Testis (tissue), 2 donors: ENCODE measurements at regions not wholly inside any gene's neighbourhood (a gene's known extent, or its start where the extent isn't known, plus 50 kb on each side); places are given as distances from the start of the nearest gene placed in this dataset.

Source experiments
- DNase-seq: peaks from one replicate; pipeline ENCODE4 v3.0.0-alpha.2; 2019
- H3K27ac ChIP-seq, 2 donors: fragments of 200-600 bp; sonication (generic); one replicate each; pipeline ENCODE4 v1.5.1; 2019
- H3K27me3 ChIP-seq: fragments of 200-600 bp; sonication (generic); one replicate; pipeline ENCODE4 v1.5.1; 2019
- H3K36me3 ChIP-seq: fragments of 200-600 bp; sonication (generic); one replicate; pipeline ENCODE4 v1.5.1; 2017; ENCODE audit warnings: low read depth; ENCODE audit errors: missing control alignments
- H3K4me1 ChIP-seq: fragments of 200-600 bp; sonication (generic); one replicate; pipeline ENCODE4 v1.5.1; 2019
- H3K4me3 ChIP-seq, 2 donors: fragments of 200-600 bp; sonication (generic); one replicate each; pipeline ENCODE4 v1.5.1; 2017 to 2019
- H3K9me3 ChIP-seq: fragments of 200-600 bp; sonication (generic); one replicate; pipeline ENCODE4 v1.5.1; 2017
- CTCF ChIP-seq, 3 experiments: fragments of 450-650 bp in 2 of 3; fragments of 200-600 bp in 1 of 3; sonication (generic) in 1 of 3; IDR thresholded peaks; one replicate each; pipeline ENCODE4 v1.5.1; 2016 to 2019; ENCODE audit warnings: antibody characterized with exemption in 3 of 3, mild to moderate bottlenecking in 2 of 3, moderate library complexity in 1 of 3
- POLR2A ChIP-seq: fragments of 450-650 bp; IDR thresholded peaks from one replicate; pipeline ENCODE4 v1.6.1; 2017; ENCODE audit warnings: antibody characterized with exemption, mild to moderate bottlenecking, moderate library complexity
- WGBS, 2 donors: methylation state at CpG; one replicate each; pipeline ENCODE4 v1.1.5; 2018; 5-methylcytosine and 5-hydroxymethylcytosine counted together
- intact Hi-C: fragments of 100-400 bp; cut with DNase I; formaldehyde crosslinking; loops from one replicate; pipeline ENCODE4 v1.15.1; 2023; ENCODE audit warnings: low total_unique reads

GRCh38 chr9:130768265-130768664 lies 66.8 kb upstream of the ABL1 start:
- no peaks in the 10 kb centered on the region for H3K27me3 ChIP-seq
- TF ChIP-seq CTCF (IDR thresholded peaks at IDR 0.05) (no peak), POLR2A (no peak)
- H3K4me1 ChIP-seq = peaks cover 6% of the 10 kb centered on the region
- no peak overlapping the region for H3K4me3 ChIP-seq
- WGBS, 2 donors = 70 to 76% methylated on average over 6 of the region's 6 CpGs
- no peak overlapping the region for H3K27ac ChIP-seq
- no peak for DNase-seq
- no peaks in the 10 kb centered on the region for H3K9me3 ChIP-seq
- H3K36me3 ChIP-seq = no peaks in the 10 kb centered on the region
- intact Hi-C loops = no loop called here

GRCh38 chr9:130768891-130769403 lies 66.1 kb upstream of the ABL1 start:
- Histone ChIP-seq H3K27ac (no peak overlapping the region), H3K4me3 (no peak overlapping the region), H3K36me3 (no peaks in the 10 kb centered on the region), H3K9me3 (no peaks in the 10 kb centered on the region), H3K27me3 (no peaks in the 10 kb centered on the region), H3K4me1 (peaks cover 2% of the 10 kb centered on the region)
- WGBS, 2 donors = 91% methylated on average over 6 of the region's 6 CpGs
- no peak for DNase-seq
- TF ChIP-seq CTCF (IDR thresholded peaks at IDR 0.05) = no peak
- TF ChIP-seq POLR2A = no peak
- intact Hi-C loops = no loop called here

GRCh38 chr9:130770093-130770492 lies 65.0 kb upstream of the ABL1 start:
- no peaks in the 10 kb centered on the region for H3K36me3 ChIP-seq
- no peak for TF ChIP-seq POLR2A
- TF ChIP-seq CTCF (IDR thresholded peaks at IDR 0.05) = no peak
- no peaks in the 10 kb centered on the region for H3K4me1 ChIP-seq
- no peaks in the 10 kb centered on the region for H3K9me3 ChIP-seq
- no peak overlapping the region for H3K27ac ChIP-seq
- 81 to 82% methylated on average over 3 of the region's 3 CpGs for WGBS, 2 donors
- intact Hi-C loops = loop anchor here (5.0 kb wide), 1 partner anchor 92 kb away; no protein-coding TSS in a partner anchor
- no peak overlapping the region for H3K4me3 ChIP-seq
- DNase-seq = no peak
- H3K27me3 ChIP-seq = no peaks in the 10 kb centered on the region

GRCh38 chr9:130770679-130771442 lies 64.2 kb upstream of the ABL1 start:
- Histone ChIP-seq H3K9me3 (no peaks in the 10 kb centered on the region), H3K27ac (no peak overlapping the region), H3K36me3 (no peaks in the 10 kb centered on the region), H3K27me3 (no peaks in the 10 kb centered on the region), H3K4me1 (no peaks in the 10 kb centered on the region), H3K4me3 (no peak overlapping the region)
- 64 to 66% methylated on average over 2 of the region's 2 CpGs for WGBS, 2 donors
- no peak for DNase-seq
- TF ChIP-seq CTCF (IDR thresholded peaks at IDR 0.05) (peak; percentile 60 to 73 (median 63)), POLR2A (no peak)
- intact Hi-C loops = loop anchor here (5.0 kb wide), 1 partner anchor 91 kb away; no protein-coding TSS in a partner anchor

- Histone ChIP-seq H3K27me3 (no peaks in the 10 kb centered on the region), H3K27ac (no peak overlapping the region), H3K36me3 (no peaks in the 10 kb centered on the region), H3K9me3 (no peaks in the 10 kb centered on the region), H3K4me1 (no peaks in the 10 kb centered on the region), H3K4me3 (no peak overlapping the region)
- WGBS, 2 donors = 82 to 91% methylated on average over 3 of the region's 3 CpGs
- intact Hi-C loops = loop anchor here (5.0 kb wide), 1 partner anchor 90 kb away; no protein-coding TSS in a partner anchor
- no peak for DNase-seq
- no peak for TF ChIP-seq POLR2A
- TF ChIP-seq CTCF (IDR thresholded peaks at IDR 0.05) = no peak
These were observed 62.9 kb upstream of the ABL1 start for GRCh38 chr9:130772185-130772584.
